VCaP (cell line): ENCODE measurements at regions not wholly inside any gene's neighbourhood (a gene's known extent, or its start where the extent isn't known, plus 50 kb on each side); places are given as distances from the start of the nearest gene placed in this dataset.
"Not testable (repeated sequence)": the region's sequence is repeated elsewhere in the genome, so short reads cannot be mapped to it uniquely, and the experiment has no call there.

ENCODE experiments used
- H3K27ac ChIP-seq: fragments of 450-650 bp; 2 replicates; pipeline ENCODE4 v1.5.1; 2017
- TF ChIP-seq, protein P1 (sequence below): fragments of 450-650 bp; conservative IDR thresholded peaks from 2 replicates; pipeline ENCODE4 v1.5.1; 2017; ENCODE audit warnings: mild to moderate bottlenecking, moderate library complexity

DNA sequence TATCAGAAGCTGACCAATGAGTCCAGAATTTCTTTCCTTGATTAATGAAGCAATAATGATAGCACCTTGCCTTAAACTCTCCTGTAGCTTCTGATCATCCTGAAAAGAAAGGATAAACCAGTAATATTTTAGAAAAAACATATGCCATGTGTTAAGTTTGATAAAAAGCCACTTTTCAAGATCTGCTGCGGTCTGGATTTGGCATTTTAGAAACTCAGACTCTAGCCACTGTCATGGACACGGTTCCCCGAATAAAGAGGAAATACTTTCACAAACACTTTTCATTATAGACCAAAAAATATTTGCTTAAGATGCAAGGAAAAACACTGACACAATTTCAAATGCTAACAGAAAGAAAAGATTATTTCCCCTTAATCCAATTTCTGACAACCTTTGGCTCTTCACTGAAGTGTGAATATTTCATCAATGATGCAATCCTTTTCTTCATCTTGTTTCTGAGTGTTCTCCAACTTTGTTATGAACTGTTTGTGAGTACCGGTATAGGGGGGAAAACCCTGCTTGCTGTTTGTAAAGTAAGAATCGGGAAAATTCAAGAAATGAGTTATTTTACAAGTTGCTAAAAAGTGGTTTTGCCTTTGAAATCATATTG lies 329.5 kb downstream of the CRPPA start:
- TF ChIP-seq, protein P1, sequence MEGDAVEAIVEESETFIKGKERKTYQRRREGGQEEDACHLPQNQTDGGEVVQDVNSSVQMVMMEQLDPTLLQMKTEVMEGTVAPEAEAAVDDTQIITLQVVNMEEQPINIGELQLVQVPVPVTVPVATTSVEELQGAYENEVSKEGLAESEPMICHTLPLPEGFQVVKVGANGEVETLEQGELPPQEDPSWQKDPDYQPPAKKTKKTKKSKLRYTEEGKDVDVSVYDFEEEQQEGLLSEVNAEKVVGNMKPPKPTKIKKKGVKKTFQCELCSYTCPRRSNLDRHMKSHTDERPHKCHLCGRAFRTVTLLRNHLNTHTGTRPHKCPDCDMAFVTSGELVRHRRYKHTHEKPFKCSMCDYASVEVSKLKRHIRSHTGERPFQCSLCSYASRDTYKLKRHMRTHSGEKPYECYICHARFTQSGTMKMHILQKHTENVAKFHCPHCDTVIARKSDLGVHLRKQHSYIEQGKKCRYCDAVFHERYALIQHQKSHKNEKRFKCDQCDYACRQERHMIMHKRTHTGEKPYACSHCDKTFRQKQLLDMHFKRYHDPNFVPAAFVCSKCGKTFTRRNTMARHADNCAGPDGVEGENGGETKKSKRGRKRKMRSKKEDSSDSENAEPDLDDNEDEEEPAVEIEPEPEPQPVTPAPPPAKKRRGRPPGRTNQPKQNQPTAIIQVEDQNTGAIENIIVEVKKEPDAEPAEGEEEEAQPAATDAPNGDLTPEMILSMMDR: no peak
- no peak overlapping the region for H3K27ac ChIP-seq

DNA sequence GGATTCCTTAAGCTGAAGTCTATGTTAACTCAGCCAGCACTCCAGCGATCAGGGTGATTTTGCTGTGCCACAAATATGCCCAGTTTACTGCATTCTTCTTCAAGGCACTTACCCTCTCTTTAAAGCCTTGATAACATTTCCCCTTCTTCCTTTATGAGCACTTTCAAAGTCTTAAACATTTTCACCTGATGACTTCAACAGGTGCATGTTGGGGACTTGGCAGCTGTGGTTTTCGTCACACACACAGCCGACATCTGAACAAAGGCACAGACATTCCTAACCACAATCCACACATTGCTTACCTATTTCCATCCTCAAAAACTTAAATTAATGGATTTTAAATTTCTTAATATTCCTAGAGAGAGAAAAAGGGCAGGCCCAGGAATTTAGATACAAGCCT lies 331.5 kb downstream of the CRPPA start:
- H3K27ac ChIP-seq: no peak overlapping the region
- TF ChIP-seq, protein P1: no peak

DNA sequence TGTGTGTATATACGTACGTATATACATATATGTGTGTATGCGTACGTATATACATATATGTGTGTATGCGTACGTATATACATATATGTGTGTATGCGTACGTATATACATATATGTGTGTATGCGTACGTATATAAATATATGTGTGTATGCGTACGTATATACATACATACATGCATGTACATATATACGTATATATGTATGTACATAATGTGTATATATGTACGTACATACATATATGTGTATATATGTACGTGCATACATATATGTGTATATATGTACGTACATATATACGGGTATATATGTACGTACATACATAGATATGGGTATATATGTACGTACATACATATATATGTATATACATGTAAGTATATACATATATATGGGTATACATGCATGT lies 332.1 kb downstream of the CRPPA start:
- TF ChIP-seq, protein P1: no peak
- H3K27ac ChIP-seq: no peak overlapping the region

DNA sequence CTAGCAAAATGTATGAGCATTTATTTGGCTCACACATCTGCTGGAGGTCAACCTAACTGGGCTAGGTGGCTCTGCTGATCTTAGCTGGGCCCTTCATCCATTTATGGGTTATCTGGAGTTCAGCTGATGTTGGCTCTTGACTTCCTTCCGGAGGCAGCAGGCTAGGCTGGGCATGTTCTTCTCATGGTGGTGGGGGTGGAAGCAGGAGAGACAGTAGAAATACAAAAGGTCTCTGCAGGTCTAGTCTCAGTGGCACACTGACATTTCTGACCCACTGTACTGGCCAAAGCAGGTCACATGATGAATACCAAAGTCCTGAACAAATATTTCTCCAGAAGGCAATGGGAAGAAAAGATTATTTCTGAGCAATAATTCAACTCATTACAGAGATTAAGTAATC lies 334.6 kb downstream of the CRPPA start:
- TF ChIP-seq, protein P1: no peak
- H3K27ac ChIP-seq: no peak overlapping the region

DNA sequence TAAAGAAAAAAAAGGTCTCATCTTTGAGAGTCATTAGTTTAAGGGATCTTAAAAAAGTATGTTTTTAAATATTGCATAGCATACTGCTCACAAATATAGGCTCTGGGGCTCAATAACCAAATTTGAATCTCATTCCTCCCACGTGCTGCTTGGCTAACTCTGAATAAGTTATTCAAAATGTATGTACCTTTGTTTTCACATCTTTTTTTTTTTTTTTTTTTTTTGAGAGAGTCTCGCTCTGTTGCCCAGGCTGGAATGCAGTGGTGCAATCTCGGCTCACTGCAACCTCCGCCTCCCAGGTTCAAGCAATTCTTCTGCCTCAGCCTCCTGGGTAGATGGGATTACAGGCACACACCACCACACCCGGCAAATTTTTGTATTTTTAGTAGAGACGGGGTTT lies 335.6 kb downstream of the CRPPA start:
- H3K27ac ChIP-seq: not testable (repeated sequence)

DNA sequence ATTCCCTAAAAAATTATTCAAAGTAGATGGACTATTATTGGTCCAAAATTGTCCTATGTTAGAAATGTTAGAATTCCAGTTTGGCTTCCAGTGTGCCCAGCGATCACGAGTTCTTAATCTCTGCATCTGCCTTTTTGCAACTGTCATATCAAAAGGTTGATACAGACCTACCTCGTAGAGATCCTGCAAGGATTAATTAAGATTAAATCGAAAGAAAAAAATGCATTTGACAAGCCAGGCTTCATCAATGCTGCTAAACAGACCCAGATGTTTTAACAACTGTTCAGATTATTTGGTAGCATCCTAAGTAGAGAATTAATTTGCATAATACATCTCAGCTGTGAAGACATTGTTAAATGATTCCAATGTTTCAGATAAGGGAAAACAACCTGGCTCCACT lies 336.5 kb downstream of the CRPPA start:
- no peak overlapping the region for H3K27ac ChIP-seq
- TF ChIP-seq, protein P1: no peak

DNA sequence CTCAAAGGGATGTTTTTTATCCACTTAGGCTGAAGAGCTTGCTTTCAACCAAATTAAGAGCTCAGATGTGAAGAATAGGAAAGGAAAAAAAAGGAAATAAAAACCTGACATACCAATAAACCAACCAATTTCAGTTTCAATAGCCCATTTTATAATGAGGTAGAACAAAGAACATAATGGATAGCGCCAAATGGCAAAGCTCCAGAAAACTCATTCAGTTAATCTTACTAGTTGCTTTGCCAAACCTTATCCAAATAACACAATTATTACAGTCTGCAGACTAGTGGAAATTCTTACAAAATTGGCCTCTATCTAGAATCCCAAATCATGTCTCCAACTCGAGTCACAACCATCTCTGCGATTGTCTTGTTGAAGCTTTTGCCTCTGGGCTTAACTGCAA lies 337.0 kb downstream of the CRPPA start:
- H3K27ac ChIP-seq: no peak overlapping the region
- TF ChIP-seq, protein P1: no peak

DNA sequence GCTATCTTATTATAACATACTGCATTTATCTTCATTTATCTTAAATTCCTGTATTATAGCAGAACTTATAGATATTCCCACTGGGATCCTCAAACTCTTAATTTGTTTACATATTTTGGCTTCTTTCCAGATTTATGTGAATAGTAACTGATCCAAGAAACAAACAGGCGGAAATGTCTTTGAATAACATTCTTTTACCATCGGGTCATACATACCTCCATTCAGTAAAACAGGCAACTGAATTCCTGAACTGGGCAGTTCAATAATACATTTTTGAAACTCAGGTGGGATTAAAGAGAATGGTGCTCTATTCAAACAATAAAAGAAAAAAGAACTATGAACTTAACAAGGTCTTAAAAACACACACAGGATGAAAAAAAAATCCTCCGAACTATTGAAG lies 337.4 kb downstream of the CRPPA start:
- no peak overlapping the region for H3K27ac ChIP-seq
- TF ChIP-seq, protein P1: no peak
